ENCODE measurements at regions not wholly inside any gene's neighbourhood (a gene's known extent, or its start where the extent isn't known, plus 50 kb on each side); places are given as distances from the start of the nearest gene placed in this dataset.
"Not testable (repeated sequence)": the region's sequence is repeated elsewhere in the genome, so short reads cannot be mapped to it uniquely, and the experiment has no call there.

- intact Hi-C loops (cut with DNase I), result no loop called here
- no peak for DNase-seq (ENCODE audit: missing footprints)
- no peak for ATAC-seq
Measured at GRCh38 chr14:105665951-105666277, 139.5 kb downstream of the TMEM121 start.

GRCh38 chr14:105666420-105666819 is 140.0 kb downstream of the TMEM121 start:
- no peak for DNase-seq (ENCODE audit: missing footprints)
- no peak for ATAC-seq
- intact Hi-C loops (cut with DNase I), result no loop called here

GRCh38 chr14:105666991-105667662 is 140.7 kb downstream of the TMEM121 start:
- DNase-seq (ENCODE audit: missing footprints); intact Hi-C loops (cut with DNase I); ATAC-seq: not testable (repeated sequence)

- DNase-seq (ENCODE audit: missing footprints); intact Hi-C loops (cut with DNase I); ATAC-seq: not testable (repeated sequence)
Measured at GRCh38 chr14:105667663-105668020, 141.3 kb downstream of the TMEM121 start.

- DNase-seq (ENCODE audit: missing footprints); intact Hi-C loops (cut with DNase I); ATAC-seq: not testable (repeated sequence)
Measured at GRCh38 chr14:105668021-105668420, 141.6 kb downstream of the TMEM121 start.

GRCh38 chr14:105668471-105669230 is 142.3 kb downstream of the TMEM121 start:
- ATAC-seq; intact Hi-C loops (cut with DNase I); DNase-seq (ENCODE audit: missing footprints): not testable (repeated sequence)

- ATAC-seq; intact Hi-C loops (cut with DNase I); DNase-seq (ENCODE audit: missing footprints): not testable (repeated sequence)
Measured at GRCh38 chr14:105669231-105669610, 142.8 kb downstream of the TMEM121 start.

GRCh38 chr14:105669646-105670045 is 143.3 kb downstream of the TMEM121 start:
- not testable (repeated sequence) for DNase-seq (ENCODE audit: missing footprints); ATAC-seq
- intact Hi-C loops (cut with DNase I), result loop anchor here (10.0 kb wide), 1 partner anchor 275 kb away; no protein-coding TSS in a partner anchor

- intact Hi-C loops (cut with DNase I), result loop anchor here (10.0 kb wide), 1 partner anchor 272 kb away; no protein-coding TSS in a partner anchor
- ATAC-seq; DNase-seq (ENCODE audit: missing footprints): not testable (repeated sequence)
Measured at GRCh38 chr14:105672450-105673200, 146.2 kb downstream of the TMEM121 start.

GRCh38 chr14:105675433-105675832 is 149.1 kb downstream of the TMEM121 start:
- ATAC-seq; DNase-seq (ENCODE audit: missing footprints): not testable (repeated sequence)
- intact Hi-C loops (cut with DNase I), result loop anchor here (10.0 kb wide), 1 partner anchor 269 kb away; no protein-coding TSS in a partner anchor

- not testable (repeated sequence) for ATAC-seq; DNase-seq (ENCODE audit: missing footprints)
- intact Hi-C loops (cut with DNase I), result loop anchor here (10.0 kb wide), 1 partner anchor 269 kb away; no protein-coding TSS in a partner anchor
Measured at GRCh38 chr14:105675905-105676670, 149.7 kb downstream of the TMEM121 start.

GRCh38 chr14:105678057-105678456 is 151.7 kb downstream of the TMEM121 start:
- intact Hi-C loops (cut with DNase I), result loop anchor here (10.0 kb wide), 1 partner anchor 267 kb away; no protein-coding TSS in a partner anchor
- not testable (repeated sequence) for DNase-seq (ENCODE audit: missing footprints); ATAC-seq

- DNase-seq (ENCODE audit: missing footprints), result not testable (repeated sequence)
- ATAC-seq, result peak; percentile 18
- intact Hi-C loops (cut with DNase I), result loop anchor here (10.0 kb wide), 1 partner anchor 266 kb away; no protein-coding TSS in a partner anchor
Measured at GRCh38 chr14:105678996-105679958, 152.9 kb downstream of the TMEM121 start.

- intact Hi-C loops (cut with DNase I), result loop anchor here (10.0 kb wide), 1 partner anchor 265 kb away; no protein-coding TSS in a partner anchor
- DNase-seq (ENCODE audit: missing footprints), result not testable (repeated sequence)
- peak; percentile 61 for ATAC-seq
Measured at GRCh38 chr14:105679959-105680735, 153.8 kb downstream of the TMEM121 start.

GRCh38 chr14:105680736-105681098 is 154.3 kb downstream of the TMEM121 start:
- ATAC-seq; intact Hi-C loops (cut with DNase I); DNase-seq (ENCODE audit: missing footprints): not testable (repeated sequence)

GRCh38 chr14:105681606-105682185 is 155.3 kb downstream of the TMEM121 start:
- ATAC-seq; DNase-seq (ENCODE audit: missing footprints); intact Hi-C loops (cut with DNase I): not testable (repeated sequence)

All from Right ventricle myocardium inferior (tissue), 1 donor.